Breast epithelium (tissue), 3 donors: ENCODE measurements at regions not wholly inside any gene's neighbourhood (a gene's known extent, or its start where the extent isn't known, plus 50 kb on each side); places are given as distances from the start of the nearest gene placed in this dataset.

Experiments used
- POLR2A ChIP-seq: fragments of 450-650 bp; IDR thresholded peaks from one replicate; pipeline ENCODE4 v1.6.1; 2016; ENCODE audit warnings: antibody characterized with exemption, mild to moderate bottlenecking, moderate library complexity
- POLR2AphosphoS5 ChIP-seq, 3 donors: sonication (generic); formaldehyde crosslinking; IDR thresholded peaks; one replicate each; pipeline ENCODE4 v1.6.1; 2017; ENCODE audit warnings: antibody characterized with exemption in 3 of 3
- TF ChIP-seq, protein P1 (sequence below), 3 donors: fragments of 450-650 bp; IDR thresholded peaks; one replicate each; pipeline ENCODE4 v1.5.1; 2016 to 2017; ENCODE audit warnings: antibody characterized with exemption in 3 of 3, mild to moderate bottlenecking in 3 of 3, moderate library complexity in 3 of 3

DNA sequence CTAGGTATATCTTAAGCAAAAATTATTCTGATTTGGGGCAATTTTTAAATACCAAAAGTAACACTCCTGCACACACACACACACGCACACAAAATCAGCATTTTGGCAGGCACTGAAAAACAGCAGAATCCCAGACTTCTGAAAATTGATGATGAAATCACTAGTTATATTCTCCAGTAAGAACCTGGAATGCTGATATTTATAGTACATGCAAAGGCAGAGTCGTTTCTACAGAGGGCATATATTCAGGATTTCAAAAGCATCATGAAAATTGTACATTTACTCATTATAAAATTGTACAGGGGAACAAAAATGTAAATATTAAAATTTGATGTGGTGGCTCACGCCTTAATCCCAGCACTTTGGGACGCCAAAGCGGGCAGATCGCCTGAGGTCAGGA, 352.5 kb upstream of the PITX2 start:
- TF ChIP-seq, protein P1, sequence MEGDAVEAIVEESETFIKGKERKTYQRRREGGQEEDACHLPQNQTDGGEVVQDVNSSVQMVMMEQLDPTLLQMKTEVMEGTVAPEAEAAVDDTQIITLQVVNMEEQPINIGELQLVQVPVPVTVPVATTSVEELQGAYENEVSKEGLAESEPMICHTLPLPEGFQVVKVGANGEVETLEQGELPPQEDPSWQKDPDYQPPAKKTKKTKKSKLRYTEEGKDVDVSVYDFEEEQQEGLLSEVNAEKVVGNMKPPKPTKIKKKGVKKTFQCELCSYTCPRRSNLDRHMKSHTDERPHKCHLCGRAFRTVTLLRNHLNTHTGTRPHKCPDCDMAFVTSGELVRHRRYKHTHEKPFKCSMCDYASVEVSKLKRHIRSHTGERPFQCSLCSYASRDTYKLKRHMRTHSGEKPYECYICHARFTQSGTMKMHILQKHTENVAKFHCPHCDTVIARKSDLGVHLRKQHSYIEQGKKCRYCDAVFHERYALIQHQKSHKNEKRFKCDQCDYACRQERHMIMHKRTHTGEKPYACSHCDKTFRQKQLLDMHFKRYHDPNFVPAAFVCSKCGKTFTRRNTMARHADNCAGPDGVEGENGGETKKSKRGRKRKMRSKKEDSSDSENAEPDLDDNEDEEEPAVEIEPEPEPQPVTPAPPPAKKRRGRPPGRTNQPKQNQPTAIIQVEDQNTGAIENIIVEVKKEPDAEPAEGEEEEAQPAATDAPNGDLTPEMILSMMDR (IDR thresholded peaks at IDR 0.05), result no peak
- TF ChIP-seq POLR2AphosphoS5 (IDR thresholded peaks at IDR 0.05) (no peak), POLR2A (no peak)
